ENCODE measurements at regions not wholly inside any gene's neighbourhood (a gene's known extent, or its start where the extent isn't known, plus 50 kb on each side); places are given as distances from the start of the nearest gene placed in this dataset.

GRCh38 chr11:80477178-80477577, 1036.3 kb upstream of the TENM4 start:
- no peak for TF ChIP-seq EZH2phosphoT487 (IDR thresholded peaks at IDR 0.05; ENCODE audit: borderline replicate concordance, low read length)
- ATAC-seq (no peak), DNase-seq (no peak)
- Histone ChIP-seq H3K4me2 (ENCODE audit: low read length) (no peak overlapping the region), H3K4me1 (ENCODE audit: insufficient read depth, low read length) (no peaks in the 10 kb centered on the region), H3K27ac (ENCODE audit: low read length) (no peak overlapping the region), H3K9me2 (replicated peaks; ENCODE audit: low read length) (no peaks in the 10 kb centered on the region), H2AFZ (ENCODE audit: low read length) (no peak overlapping the region), H3K4me3 (ENCODE audit: low read length) (no peak overlapping the region), H3K9ac (ENCODE audit: low read length) (no peak overlapping the region), H3K36me3 (ENCODE audit: low read depth, low read length) (no peaks in the 10 kb centered on the region), H3K79me2 (ENCODE audit: low read length) (no peaks in the 10 kb centered on the region), H3K9me3 (ENCODE audit: low read length) (no peaks in the 10 kb centered on the region), H4K20me1 (ENCODE audit: low read length) (no peaks in the 10 kb centered on the region), H3F3A (ENCODE audit: low read length, unreplicated experiment) (no peaks in the 10 kb centered on the region), H3K27me3 (ENCODE audit: low read length) (no peaks in the 10 kb centered on the region)
- ChIA-PET POLR2A (ENCODE audit: unreplicated experiment) (no interaction called here), CTCF (no interaction called here)
- BruUV-seq (replicated peaks), result no TSS peak
- intact Hi-C loops (cut with micrococcal nuclease), result no loop called here

- ChIA-PET POLR2A (ENCODE audit: unreplicated experiment) (no interaction called here), CTCF (no interaction called here)
- H3K36me3 ChIP-seq (ENCODE audit: low read depth, low read length), result no peaks in the 10 kb centered on the region
- no peak for ATAC-seq
- H3K9me3 ChIP-seq (ENCODE audit: low read length), result 0 out of 2 replicates have a peak, but pooled peaks cover 2% of the 10 kb centered on the region
- BruUV-seq (replicated peaks), result no TSS peak
- no peak for TF ChIP-seq CTCF (conservative IDR thresholded peaks at IDR 0.05; ENCODE audit: low read depth, low read length)
- TF ChIP-seq EZH2phosphoT487 (IDR thresholded peaks at IDR 0.05; ENCODE audit: borderline replicate concordance, low read length), result no peak
- TF ChIP-seq EZH2 (IDR thresholded peaks at IDR 0.05; ENCODE audit: low read length, unreplicated experiment), result no peak
- no peaks in the 10 kb centered on the region for H3K9me2 ChIP-seq (replicated peaks; ENCODE audit: low read length)
- H3K9ac ChIP-seq (ENCODE audit: low read length), result no peak overlapping the region
- H2AFZ ChIP-seq (ENCODE audit: low read length), result no peak overlapping the region
- no peaks in the 10 kb centered on the region for H3K79me2 ChIP-seq (ENCODE audit: low read length)
- H3K4me3 ChIP-seq (ENCODE audit: low read length), result no peak overlapping the region
- no peak overlapping the region for H3K4me2 ChIP-seq (ENCODE audit: low read length)
- intact Hi-C loops (cut with micrococcal nuclease), result no loop called here
- no peaks in the 10 kb centered on the region for H3K27me3 ChIP-seq (ENCODE audit: low read length)
- H4K20me1 ChIP-seq (ENCODE audit: low read length), result no peaks in the 10 kb centered on the region
- DNase-seq, result no peak
- H3F3A ChIP-seq (ENCODE audit: low read length, unreplicated experiment), result no peaks in the 10 kb centered on the region
- H3K27ac ChIP-seq (ENCODE audit: low read length), result no peak overlapping the region
- no peaks in the 10 kb centered on the region for H3K4me1 ChIP-seq (ENCODE audit: insufficient read depth, low read length)
These were observed 1032.7 kb upstream of the TENM4 start for GRCh38 chr11:80473562-80473961.

GRCh38 chr11:80469871-80470270, 1029.0 kb upstream of the TENM4 start:
- Histone ChIP-seq H3K4me1 (ENCODE audit: insufficient read depth, low read length) (no peaks in the 10 kb centered on the region), H3F3A (ENCODE audit: low read length, unreplicated experiment) (no peaks in the 10 kb centered on the region), H3K27ac (ENCODE audit: low read length) (no peak overlapping the region), H3K36me3 (ENCODE audit: low read depth, low read length) (no peaks in the 10 kb centered on the region), H3K79me2 (ENCODE audit: low read length) (no peaks in the 10 kb centered on the region), H3K27me3 (ENCODE audit: low read length) (no peaks in the 10 kb centered on the region), H3K9me3 (ENCODE audit: low read length) (0 out of 2 replicates have a peak, but pooled peaks cover 2% of the 10 kb centered on the region), H2AFZ (ENCODE audit: low read length) (no peak overlapping the region), H3K4me3 (ENCODE audit: low read length) (no peak overlapping the region), H3K4me2 (ENCODE audit: low read length) (no peak overlapping the region), H3K9ac (ENCODE audit: low read length) (no peak overlapping the region), H4K20me1 (ENCODE audit: low read length) (no peaks in the 10 kb centered on the region), H3K9me2 (replicated peaks; ENCODE audit: low read length) (no peaks in the 10 kb centered on the region)
- no peak for ATAC-seq
- intact Hi-C loops (cut with micrococcal nuclease), result no loop called here
- CTCF ChIA-PET, result no interaction called here
- POLR2A ChIA-PET (ENCODE audit: unreplicated experiment), result no interaction called here
- no TSS peak for BruUV-seq (replicated peaks)
- DNase-seq, result no peak
- no peak for TF ChIP-seq CTCF (conservative IDR thresholded peaks at IDR 0.05; ENCODE audit: low read depth, low read length)

All from PC-3 (cell line).